RWPE1 (cell line): ENCODE measurements at regions not wholly inside any gene's neighbourhood (a gene's known extent, or its start where the extent isn't known, plus 50 kb on each side); places are given as distances from the start of the nearest gene placed in this dataset.

Source experiments
- CTCF ChIA-PET: fragments of 350-600 bp; sonication (Branson Sonifier 250); formaldehyde crosslinking; extraction: SDS; loops from one replicate; lab custom pipeline; 2021; lab: Yijun Ruan, JAX
- POLR2A ChIA-PET: fragments of 400-600 bp; formaldehyde crosslinking; extraction: SDS; loops from one replicate; lab custom pipeline; 2020; ENCODE audit warnings: antibody characterized with exemption; ENCODE audit not compliant: low non-redundant PET; lab: Yijun Ruan, JAX
- DNase-seq: peaks from one replicate; pipeline ENCODE4 v3.0.0; 2012; ENCODE audit warnings: low spot score
- H3K27ac ChIP-seq: fragments of 450-650 bp; 2 replicates; pipeline ENCODE4 v1.5.1; 2017
- TF ChIP-seq, protein P1 (sequence below): fragments of 450-650 bp; conservative IDR thresholded peaks from 2 replicates; pipeline ENCODE4 v1.5.1; 2017; ENCODE audit warnings: low read depth, mild to moderate bottlenecking

DNA sequence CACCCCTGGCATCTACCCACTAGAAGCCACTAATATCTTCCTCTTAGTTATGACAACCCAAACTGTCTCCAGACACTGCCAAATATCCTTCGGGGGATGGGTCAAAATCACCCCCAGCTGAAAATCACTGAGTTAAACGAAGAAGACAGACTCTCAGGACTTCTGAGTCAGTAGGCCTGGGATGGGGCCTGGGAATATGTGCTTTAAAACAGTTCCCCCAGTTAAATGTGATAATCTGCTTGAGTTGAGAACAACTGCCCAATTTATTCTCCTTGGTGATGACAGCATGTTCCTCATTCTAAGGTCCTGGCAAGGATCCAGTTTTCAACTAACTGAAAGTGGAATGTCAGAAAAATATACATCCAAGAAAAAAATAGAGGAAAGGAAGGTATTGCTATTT lies 52.4 kb downstream of the CBLL2 start:
- DNase-seq, result no peak
- no peak overlapping the region for H3K27ac ChIP-seq
- TF ChIP-seq, protein P1, sequence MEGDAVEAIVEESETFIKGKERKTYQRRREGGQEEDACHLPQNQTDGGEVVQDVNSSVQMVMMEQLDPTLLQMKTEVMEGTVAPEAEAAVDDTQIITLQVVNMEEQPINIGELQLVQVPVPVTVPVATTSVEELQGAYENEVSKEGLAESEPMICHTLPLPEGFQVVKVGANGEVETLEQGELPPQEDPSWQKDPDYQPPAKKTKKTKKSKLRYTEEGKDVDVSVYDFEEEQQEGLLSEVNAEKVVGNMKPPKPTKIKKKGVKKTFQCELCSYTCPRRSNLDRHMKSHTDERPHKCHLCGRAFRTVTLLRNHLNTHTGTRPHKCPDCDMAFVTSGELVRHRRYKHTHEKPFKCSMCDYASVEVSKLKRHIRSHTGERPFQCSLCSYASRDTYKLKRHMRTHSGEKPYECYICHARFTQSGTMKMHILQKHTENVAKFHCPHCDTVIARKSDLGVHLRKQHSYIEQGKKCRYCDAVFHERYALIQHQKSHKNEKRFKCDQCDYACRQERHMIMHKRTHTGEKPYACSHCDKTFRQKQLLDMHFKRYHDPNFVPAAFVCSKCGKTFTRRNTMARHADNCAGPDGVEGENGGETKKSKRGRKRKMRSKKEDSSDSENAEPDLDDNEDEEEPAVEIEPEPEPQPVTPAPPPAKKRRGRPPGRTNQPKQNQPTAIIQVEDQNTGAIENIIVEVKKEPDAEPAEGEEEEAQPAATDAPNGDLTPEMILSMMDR, result no peak
- CTCF ChIA-PET, result no interaction called here
- POLR2A ChIA-PET, result no interaction called here

DNA sequence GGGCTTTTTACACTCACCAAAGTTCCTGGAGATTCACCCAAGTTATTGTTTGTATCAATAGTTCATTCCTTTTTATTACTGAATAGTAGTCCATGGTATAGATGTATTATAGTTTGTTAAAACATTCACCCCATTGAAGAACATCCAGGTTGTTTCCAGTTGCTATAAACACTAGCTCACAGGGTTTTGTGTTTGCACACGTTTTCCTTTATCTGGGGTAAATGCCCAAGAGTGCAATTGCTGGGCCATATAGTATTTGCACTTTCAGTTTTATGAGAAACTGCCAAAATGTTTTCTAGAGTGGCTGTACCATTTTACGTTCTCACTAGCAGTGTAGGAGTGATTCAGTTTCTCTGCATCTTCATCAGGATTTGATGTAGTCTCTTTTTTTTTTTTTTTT lies 57.1 kb downstream of the CBLL2 start:
- no peak for DNase-seq
- POLR2A ChIA-PET, result no interaction called here
- TF ChIP-seq, protein P1, result no peak
- CTCF ChIA-PET, result no interaction called here
- H3K27ac ChIP-seq, result no peak overlapping the region

DNA sequence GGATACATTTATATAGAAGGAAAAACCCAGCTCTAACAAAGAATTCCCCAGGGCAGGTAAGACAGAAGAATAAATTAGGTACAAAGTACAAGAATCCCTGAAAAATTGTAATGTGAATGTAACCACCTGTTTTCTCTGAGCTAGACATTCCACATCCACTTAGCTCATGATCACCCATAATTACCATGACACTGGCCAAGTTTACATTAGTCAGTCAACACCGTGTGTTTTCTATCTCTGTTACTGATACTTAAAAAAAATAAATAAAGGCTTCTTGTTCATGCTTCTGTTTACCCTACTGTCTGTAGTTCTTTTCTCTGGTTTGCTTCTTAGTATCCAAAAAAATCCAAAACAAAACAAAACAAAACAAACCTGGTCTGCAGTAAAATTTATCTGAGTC lies 66.0 kb downstream of the CBLL2 start:
- ChIA-PET POLR2A (no interaction called here), CTCF (no interaction called here)
- DNase-seq, result no peak
- no peak overlapping the region for H3K27ac ChIP-seq
- TF ChIP-seq, protein P1, result no peak

DNA sequence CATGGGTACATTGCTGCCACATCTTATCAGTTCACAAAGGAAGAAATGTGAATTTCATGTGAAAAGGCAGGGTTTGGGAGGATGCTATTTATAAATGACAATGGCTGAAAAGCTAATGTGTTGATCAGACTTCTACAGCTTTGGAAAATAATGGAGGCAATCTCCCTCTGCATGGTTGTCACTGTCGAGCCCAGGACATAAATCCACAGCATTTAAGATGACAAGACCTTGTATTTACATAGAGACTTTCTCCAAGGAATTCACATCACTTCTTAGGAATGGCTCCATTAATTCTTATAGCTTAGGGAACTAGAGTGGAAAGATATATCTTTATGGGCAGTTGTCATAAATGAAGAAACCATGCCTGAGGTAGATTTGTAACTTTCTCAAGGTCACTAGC lies 66.7 kb downstream of the CBLL2 start:
- DNase-seq, result no peak
- TF ChIP-seq, protein P1, result no peak
- no peak overlapping the region for H3K27ac ChIP-seq
- POLR2A ChIA-PET, result no interaction called here
- CTCF ChIA-PET, result interaction anchor here (0.7 kb wide), 1 partner anchor 35 kb away, joined by 3 read pairs; no protein-coding TSS in a partner anchor

DNA sequence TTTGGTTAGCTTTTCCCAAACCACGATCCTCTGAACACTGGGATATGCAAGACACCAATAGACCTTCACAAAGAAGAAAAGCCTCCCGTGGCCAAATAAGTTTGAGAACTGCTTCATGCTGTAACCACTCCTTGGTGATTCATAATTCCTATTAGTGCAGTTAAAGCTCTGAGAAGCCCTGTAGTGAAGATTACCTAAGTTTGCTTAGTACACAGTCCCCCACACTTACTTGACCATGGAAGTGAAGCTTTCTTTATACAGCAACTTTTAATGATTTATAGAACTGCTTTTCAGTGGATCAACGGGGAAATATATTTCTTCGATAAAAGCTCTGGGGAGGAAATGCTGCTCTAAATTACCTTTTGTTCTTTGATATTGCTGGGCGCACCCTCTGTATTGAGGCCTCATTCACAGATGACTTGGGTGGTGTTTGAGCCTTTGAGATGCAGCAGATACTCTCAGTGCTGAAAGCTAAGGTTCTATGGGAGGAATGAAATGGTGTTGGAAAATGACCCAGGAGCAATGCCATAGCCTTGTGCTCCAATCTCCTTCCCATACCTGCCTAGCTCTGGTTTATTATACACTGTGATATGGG lies 67.4 kb downstream of the CBLL2 start:
- H3K27ac ChIP-seq, result no peak overlapping the region
- ChIA-PET CTCF (interaction anchor here (0.7 kb wide), 1 partner anchor 35 kb away, joined by 3 read pairs; no protein-coding TSS in a partner anchor), POLR2A (no interaction called here)
- no peak for DNase-seq
- TF ChIP-seq, protein P1, result no peak

DNA sequence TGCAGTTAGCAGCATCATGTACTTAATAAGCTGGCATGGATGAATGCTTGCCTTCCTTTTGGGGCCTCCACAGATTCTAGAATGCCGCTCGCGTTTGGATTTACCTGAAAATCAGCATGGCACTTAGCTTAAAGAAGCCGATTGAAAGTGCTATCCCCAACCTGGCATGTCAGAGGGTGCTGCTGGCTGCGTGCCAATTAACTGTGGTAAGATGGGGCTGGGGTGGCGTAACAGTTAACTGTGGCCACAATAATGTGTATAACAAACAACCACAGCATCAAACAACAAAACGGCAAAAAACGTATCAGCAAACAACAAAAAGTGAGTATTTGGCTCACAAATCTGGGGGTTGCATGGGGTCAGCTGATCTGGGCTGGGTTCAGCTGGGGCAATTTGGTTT lies 70.5 kb downstream of the CBLL2 start:
- TF ChIP-seq, protein P1, result no peak
- ChIA-PET POLR2A (no interaction called here), CTCF (no interaction called here)
- no peak for DNase-seq
- no peak overlapping the region for H3K27ac ChIP-seq

DNA sequence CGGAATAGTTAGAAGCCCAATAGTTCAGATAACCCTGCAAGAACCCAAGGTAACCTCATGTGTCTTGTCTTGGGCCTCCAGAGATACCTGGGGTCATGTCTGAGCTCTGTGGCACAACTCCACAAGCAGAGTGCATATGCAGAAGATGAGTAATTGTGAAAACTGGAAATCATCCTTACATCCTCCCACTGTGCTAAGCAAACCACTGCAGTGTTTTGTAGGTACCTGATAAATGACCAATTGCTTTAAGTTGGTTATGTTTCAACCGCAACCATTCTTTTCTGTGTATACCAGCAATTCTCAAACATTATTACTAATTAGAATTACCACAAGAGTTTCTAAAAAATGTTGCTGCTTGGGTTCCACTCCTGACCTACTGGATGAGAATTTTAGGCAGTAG lies 73.2 kb downstream of the CBLL2 start:
- no peak for DNase-seq
- CTCF ChIA-PET, result no interaction called here
- no peak overlapping the region for H3K27ac ChIP-seq
- POLR2A ChIA-PET, result no interaction called here
- TF ChIP-seq, protein P1, result no peak
